ENCODE measurements at regions not wholly inside any gene's neighbourhood (a gene's known extent, or its start where the extent isn't known, plus 50 kb on each side); places are given as distances from the start of the nearest gene placed in this dataset.
"Not testable (repeated sequence)": the region's sequence is repeated elsewhere in the genome, so short reads cannot be mapped to it uniquely, and the experiment has no call there.

- peak; percentile 72 to 79 for DNase-seq
Observed at GRCh38 chr1:233790662-233791371, 113.7 kb upstream of the SLC35F3 start.

DNA sequence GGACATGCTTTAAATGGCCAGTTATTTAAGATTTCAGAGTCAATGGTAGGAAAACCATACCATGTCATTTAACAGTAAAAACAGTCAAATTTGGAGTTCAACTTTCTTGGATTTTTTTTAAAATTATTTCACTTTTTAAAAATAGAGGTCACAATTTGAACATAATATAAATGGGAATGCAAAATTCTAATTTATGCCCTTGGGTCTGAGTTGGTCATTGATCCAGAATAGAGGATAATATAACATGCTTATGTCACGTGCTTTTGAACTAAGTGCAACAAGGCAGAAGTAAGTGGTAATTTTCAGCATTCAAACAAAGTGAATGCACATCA lies 113.1 kb upstream of the SLC35F3 start:
- no peak for DNase-seq

DNA sequence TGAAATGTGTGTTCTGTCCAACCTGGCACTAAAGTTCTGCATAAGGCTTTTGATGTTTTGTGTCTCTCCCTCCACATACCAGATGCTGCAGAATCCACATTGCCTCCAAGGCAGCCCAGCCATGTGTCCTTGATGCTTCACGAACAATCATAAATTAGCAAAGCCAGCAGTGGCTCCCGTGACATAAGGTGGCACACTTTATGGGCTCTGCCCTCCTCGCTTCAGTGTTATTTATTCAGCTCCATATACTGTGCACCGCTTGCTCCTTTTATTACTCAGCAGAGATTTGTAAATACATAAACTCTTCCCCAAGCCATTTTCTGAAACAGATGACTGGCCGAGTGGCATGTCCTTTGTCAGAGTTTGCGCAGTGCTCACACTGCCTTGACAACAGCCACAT lies 112.8 kb upstream of the SLC35F3 start:
- peak in 1 of 2 experiments; percentile 5 for DNase-seq

DNA sequence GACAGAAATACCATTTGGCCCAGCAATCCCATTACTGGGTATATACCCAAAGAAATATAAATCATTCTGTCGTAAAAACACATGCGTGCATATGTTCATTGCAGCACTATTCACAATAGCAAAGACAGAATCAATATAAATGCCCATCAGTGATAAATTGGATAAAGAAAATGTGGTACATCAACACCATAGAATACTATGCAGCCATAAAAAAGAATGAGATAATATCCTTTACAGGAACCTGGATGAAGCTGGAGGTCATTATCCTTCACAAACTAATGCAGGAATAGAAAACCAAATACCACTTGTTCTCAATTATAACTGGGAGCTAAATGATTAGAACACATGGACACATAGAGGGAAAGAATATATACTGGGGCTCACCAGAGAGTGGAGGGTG lies 109.6 kb upstream of the SLC35F3 start:
- no peak for DNase-seq

DNA sequence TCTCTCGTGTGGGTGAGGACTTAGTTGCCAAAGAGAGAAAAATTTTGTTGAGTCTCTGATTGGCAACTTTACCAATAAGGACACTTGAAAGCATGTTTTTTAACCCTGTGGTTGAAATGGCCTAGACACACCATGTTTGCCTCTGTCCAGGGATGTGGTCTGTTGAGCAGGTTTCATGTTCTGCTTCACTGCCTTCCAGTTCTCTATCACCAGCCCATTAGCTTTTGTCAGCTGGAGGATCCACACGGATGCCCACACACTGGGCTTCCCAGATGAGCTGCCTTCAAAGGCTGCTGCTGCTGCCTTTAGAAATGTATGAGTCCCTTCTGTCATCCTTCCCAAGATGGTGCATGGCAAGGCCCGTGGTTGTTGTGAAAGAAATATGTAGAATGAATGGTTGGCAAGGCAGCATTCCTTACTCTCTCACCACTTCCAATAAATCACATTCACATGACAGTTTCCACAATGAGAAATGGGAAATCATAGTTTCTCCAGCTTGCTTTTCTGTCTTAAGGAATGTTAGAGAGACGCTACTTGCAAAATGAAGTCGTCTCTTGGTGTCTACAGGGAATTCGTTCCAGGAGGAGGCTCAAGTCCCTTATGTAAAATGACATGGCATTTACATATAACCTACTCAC lies 108.2 kb upstream of the SLC35F3 start:
- DNase-seq = no peak

DNA sequence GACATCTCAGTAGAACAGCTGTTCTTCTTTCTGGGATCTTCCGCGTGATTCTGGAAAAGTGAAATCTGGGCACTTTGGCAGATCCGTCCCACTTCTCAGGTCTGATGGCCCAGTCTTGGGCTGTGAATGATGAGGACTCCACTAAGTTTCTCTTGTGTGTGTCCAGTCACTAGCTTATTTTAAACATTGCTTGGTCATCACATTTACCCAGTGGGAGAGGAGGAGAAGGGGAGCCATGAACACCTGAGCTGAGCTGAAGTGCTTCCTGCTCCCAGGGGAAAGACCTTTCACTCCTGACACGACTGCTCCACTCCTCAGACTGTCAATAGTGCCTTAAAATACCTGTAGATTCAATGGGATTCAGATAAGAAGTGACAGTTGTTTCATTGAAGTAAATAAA lies 101.9 kb upstream of the SLC35F3 start:
- no peak for DNase-seq

DNA sequence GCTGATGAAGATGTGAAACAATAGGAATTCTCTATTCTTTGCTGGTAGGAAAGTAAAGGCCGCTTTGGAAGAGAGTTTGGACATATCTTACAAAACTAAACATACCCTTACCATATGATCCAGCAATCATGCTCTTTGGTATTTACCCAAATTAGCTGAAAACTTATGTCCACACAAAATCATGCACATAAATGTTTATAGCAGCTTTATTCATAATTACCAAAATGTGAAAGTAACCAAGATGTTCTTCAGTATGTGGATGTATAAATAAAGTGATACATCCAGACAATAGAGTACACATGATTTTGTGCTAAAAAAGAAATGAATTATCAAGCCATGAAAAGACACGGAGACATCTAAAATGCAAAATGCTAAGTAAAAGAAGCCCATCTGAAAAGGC lies 98.7 kb upstream of the SLC35F3 start:
- DNase-seq = no peak

DNA sequence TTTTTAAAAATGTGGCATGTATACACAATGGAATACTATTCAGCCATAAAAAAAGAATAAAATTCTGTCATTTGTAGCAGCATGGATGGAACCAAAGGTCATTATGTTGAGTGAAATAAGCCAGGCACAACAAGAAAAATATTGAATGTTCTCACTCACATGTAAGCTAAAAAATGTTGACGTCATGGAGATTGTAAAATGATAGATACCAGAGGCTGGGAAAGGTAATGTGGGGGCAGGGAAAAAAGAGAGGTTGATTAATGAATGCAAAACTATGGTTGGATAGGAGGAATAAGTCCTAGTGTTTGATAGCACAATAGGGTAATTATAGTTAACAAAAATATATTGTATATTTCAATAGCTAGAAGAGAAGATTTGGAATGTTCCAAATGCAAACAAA lies 89.1 kb upstream of the SLC35F3 start:
- DNase-seq = no peak

DNA sequence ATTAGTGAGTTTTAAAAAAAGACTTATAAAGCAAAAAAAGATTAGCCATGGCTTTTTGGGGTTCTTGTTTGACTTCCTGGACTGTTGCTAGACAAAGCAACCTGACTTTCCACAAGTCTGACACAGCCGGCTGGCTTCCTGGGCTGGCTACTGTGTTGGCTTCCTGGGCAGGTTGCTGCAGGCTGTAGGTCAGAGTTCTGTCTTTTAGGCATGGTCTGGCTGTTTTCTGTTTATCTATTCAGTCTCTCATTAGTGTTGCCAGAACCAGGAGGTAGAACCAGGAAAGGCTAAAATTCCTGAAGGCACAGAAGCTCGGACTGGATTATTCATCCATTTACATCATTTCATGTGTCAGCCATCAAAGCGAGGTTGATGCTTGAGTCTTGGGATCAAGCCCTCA lies 88.6 kb upstream of the SLC35F3 start:
- no peak for DNase-seq

- no peak for DNase-seq
Observed at GRCh38 chr1:233816348-233816747, 88.1 kb upstream of the SLC35F3 start.

- DNase-seq = no peak
Observed at GRCh38 chr1:233819042-233819441, 85.4 kb upstream of the SLC35F3 start.

DNA sequence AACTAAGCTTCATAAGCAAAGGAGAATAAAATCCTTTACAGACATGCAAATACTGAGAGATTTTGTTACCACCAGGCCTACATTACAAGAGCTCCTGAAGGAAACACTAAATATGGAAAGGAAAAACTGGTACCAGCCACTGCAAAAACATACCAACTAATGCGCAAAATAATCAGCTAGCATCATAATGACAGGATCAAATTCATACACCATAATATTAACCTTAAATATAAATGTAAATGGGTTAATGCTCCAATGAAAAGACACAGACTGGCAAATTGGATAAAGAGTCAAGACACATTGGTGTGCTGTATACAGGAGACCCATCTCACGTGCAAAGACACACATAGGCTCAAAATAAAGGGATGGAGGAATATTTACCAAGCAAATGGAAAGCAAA lies 80.3 kb upstream of the SLC35F3 start:
- DNase-seq = not testable (repeated sequence)

- not testable (repeated sequence) for DNase-seq
Observed at GRCh38 chr1:233827937-233828336, 76.5 kb upstream of the SLC35F3 start.

- no peak for DNase-seq
Observed at GRCh38 chr1:233828480-233828879, 76.0 kb upstream of the SLC35F3 start.

GRCh38 chr1:233834609-233835008 lies 69.9 kb upstream of the SLC35F3 start:
- no peak for DNase-seq

DNA sequence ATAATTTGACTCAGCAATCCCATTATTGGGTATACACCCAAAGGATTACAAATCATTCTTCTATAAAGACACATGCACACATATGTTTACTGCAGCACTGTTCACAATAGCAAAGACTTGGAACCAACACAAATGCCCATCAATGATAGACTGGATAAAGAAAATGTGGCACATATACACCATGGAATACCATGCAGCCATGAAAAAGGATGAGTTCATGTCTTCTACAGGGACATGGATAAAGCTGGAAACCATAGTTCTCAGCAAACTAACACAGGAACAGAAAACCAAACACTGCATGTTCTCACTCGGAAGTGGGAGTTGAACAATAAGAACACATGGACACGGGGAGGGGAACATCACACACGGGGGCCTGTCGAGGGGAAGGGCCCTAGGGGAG lies 66.3 kb upstream of the SLC35F3 start:
- DNase-seq = not testable (repeated sequence)

GRCh38 chr1:233843525-233844204 lies 60.8 kb upstream of the SLC35F3 start:
- no peak for DNase-seq

- DNase-seq = no peak
Observed at GRCh38 chr1:233844275-233844674, 60.2 kb upstream of the SLC35F3 start.

GRCh38 chr1:233844692-233845091 lies 59.8 kb upstream of the SLC35F3 start:
- DNase-seq = no peak

Measured in NCI-H2081 (cell line).